Kidney glomerular epithelial cell (primary cell): ENCODE measurements at regions not wholly inside any gene's neighbourhood (a gene's known extent, or its start where the extent isn't known, plus 50 kb on each side); places are given as distances from the start of the nearest gene placed in this dataset.

ENCODE experiments used
- DNase-seq: peaks from one replicate; lab custom pipeline; 2025; lab: John Stamatoyannopoulos, UW

DNA sequence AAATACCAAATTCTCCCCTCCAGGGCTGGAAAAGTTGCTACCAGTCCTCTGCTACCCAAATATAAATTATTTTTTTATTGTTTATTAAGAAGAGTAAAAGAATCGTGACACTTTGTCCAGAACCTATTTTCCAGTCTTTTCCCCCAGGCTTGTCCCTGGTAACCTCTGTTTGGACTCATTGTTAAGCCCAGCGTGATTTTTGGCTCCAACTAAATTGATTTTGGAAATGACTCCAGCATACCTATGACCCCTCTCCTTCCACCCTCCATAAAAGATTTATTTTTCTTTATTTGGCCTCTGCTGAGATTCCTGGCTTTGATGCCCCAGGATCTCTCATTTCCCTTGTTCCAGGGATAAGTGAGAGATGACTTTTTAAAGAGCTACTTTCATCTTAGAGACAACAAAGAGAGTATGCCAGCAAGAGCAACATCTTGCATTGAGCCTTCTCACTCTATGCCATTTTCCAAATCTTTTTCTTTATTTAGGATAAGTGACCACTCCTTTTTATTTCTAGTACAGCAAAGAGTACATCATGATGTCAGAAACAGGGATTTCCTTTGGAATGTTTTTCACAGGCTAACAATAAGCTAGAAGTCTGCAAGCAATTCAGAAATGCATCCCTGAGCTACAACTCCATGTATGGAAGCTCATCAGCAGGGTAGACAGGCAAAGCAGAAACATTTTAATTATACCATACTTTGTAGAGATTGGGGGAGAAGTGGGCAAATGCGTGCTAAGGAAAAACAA is 75.8 kb downstream of the DAD1 start:
- no peak for DNase-seq

DNA sequence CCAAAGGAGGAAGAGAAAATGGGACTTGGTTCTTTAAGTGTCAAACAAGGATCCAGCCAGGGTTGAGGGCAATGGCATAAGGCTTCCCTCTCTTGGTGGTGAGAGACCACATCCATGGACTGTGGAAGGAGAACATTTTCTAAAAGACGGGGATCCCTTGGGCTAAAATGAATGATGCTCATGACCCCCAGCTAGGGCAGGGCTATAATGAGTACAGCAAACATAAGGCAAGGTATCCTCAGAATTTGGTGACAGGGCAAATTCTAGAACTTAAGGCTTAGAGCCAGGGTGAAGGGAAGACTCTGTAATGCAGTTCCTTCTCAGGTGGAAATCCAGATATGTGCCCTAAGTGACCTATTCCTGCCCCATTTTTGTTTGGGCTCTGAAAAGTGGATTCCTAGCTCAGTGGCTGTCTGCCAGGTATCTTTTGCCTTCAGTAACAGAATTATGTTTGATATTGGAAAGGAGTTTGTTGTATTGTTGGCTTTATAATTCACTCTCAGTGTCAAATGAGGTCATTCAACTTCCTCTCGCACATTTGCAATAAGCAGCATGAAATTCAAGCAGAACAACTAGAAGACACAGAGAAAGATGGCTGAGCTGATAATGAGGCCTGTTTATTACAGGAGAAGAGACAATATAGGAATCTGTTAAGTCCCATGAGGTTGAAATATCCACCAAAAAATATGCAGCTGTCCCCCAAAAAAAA is 76.8 kb downstream of the DAD1 start:
- no peak for DNase-seq

- no peak for DNase-seq
Observed at GRCh38 chr14:22510527-22511110, 78.4 kb downstream of the DAD1 start.

- no peak for DNase-seq
Observed at GRCh38 chr14:22509751-22510300, 79.2 kb downstream of the DAD1 start.

GRCh38 chr14:22509036-22509709 is 79.9 kb downstream of the DAD1 start:
- no peak for DNase-seq

- no peak for DNase-seq
Observed at GRCh38 chr14:22508662-22509035, 80.4 kb downstream of the DAD1 start.

DNA sequence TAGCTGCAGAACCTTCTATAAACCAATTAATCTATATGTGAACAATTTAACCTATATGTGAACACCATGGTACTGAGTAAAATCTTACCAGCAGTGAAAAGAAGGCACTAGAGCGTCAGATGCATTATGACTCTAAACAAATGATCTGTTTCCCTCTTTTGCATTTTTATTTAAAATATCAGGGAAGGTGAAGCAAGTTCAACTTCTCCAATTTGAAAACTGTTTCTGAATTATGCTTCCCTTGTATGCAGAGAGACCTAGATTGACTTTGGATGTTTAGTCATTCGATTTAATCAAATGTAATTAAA is 80.9 kb downstream of the DAD1 start:
- no peak for DNase-seq

DNA sequence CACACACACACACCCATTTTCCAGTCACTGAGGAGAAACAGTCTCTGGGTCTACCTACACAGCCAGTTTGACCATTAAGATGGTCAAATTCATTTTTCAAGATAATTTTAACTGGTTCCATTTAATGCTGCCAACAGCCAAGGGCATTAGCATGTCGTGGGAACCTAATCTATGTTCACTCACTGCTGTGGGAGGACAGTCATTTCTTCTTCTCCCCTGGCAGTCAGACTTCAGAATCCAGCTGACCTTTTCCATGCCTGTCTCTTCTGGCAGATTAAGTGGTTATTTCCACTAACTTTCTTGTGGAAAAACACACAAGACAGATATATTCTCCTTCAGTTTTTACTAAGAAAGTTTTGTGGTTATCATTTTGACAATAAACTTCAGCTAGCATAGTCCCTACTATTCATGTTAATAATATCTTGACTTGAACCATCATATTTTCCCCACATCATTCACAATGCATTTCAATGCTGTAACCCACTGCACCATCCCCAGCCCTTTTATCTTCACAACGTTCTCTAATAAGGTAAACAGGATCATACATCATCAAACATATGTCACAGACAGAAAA is 82.2 kb downstream of the DAD1 start:
- DNase-seq = no peak

DNA sequence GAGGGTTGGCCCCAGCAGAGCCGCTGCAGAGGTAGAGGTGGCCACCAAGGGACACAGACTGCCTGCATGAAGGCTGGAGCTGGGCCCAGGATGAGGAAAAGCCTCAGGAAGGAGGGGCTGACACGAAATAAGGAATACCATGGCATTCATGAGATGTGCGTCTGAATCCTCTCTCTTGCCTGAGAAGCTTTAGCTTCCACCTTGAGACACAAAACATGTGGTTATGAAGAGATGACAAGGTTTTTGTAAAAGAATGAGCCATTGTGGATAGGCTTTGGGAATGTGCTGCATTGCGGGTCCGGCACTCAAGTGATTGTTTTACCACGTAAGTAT is 82.7 kb downstream of the DAD1 start:
- no peak for DNase-seq

DNA sequence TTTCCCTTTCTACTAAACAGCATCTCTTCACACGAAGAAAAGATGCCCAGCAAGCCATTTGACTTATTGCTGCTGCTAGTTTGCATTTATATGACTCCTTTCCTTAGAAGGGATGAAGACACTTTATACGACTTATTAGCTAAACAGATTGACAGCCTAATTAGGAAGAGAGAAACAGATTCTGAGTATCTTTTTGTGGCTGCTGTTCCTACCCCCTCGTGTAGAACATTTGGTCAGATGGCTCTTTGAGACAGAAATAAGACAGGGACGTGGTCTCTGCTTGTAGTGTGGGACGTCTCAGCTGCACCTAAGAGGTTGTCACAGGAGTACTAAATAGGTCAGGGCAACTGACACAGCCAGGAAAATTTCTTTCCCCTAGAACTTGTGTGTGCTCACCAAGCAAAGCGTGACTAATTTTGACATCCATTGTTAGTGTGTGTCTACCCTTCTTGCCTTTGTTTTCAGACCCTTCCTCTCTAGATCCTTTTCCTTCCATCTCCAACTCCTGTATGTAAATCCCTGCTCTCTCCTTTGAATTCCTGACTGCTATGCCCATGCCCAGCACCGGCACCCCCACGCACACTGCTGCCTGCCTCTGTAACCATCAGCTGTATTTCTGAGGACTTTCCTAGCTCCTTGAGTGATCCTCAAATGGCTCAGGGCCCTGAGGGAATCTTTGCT is 83.2 kb downstream of the DAD1 start:
- DNase-seq = no peak

- no peak for DNase-seq
Observed at GRCh38 chr14:22505309-22505696, 83.7 kb downstream of the DAD1 start.

DNA sequence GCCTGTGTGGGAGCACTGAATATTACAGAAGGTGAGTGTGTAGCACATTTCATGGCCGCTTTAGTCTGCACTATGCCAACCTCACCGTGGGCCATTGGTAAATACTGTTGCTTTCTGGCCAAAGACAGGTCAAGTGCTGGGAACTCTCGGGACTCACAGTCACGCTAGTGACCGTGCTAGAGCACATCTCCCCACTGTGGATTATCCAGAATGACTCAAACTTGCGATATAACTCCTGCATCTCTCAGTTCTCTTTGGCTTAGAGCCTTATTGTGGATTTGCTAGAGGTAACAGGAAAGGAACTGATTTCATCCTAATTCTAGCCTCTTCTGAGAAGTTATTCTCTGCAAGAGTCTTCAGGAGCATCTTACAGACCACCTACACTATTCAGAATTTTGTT is 86.5 kb downstream of the DAD1 start:
- DNase-seq = no peak

GRCh38 chr14:22502007-22502406 is 87.0 kb downstream of the DAD1 start:
- DNase-seq = no peak

GRCh38 chr14:22500954-22501726 is 87.9 kb downstream of the DAD1 start:
- no peak for DNase-seq

- DNase-seq = no peak
Observed at GRCh38 chr14:22500525-22500924, 88.5 kb downstream of the DAD1 start.

GRCh38 chr14:22497671-22498093 is 91.3 kb downstream of the DAD1 start:
- DNase-seq = no peak

- DNase-seq = no peak
Observed at GRCh38 chr14:22497144-22497423, 91.9 kb downstream of the DAD1 start.

DNA sequence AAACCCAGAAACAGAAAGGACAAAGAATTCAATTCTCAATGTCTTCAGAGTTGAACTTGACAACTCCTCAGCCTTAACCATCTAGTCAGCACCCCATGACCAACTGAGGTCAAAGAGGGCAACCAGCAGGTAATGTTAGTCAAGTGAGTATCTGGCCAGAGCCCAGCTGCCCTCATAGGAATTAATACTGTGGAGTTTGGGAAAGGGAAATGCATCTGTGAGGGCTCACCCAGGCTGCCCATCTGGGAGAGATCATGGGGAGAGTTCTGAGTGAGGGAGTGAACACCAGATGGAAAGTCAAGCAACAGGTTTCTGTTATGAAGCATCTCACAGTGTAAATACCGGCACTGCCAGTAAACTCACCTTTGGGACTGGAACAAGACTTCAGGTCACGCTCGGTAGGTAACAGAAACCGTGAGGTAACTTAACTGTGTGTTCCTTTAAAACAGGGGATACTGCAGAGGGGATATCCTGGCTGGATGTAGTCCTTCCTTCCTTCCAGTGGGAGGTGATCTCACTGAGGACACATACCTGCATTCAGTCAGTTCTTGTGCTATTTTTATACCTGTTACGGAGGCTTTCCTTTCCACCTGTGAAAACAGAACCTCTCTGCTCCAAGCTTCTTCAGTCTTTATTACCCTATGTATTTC is 94.4 kb downstream of the DAD1 start:
- DNase-seq = no peak

DNA sequence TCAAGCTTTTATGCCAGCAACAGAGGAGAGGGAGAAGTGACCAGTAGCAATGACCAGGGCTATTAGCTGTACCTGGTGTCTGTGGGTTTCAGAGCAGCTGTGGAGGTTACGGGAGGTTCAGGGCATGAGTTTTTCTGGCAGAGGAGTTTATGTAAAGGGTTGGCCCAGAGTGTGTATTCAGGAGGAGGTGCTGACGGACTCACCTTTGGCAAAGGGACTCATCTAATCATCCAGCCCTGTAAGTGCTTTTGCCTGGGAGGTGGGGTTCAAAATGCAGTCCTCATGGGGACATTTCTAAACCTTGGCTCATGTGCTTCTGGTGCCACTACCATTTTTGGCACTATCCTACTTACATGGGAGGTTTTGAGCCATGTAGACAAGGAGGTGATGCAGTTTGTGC is 95.3 kb downstream of the DAD1 start:
- no peak for DNase-seq

DNA sequence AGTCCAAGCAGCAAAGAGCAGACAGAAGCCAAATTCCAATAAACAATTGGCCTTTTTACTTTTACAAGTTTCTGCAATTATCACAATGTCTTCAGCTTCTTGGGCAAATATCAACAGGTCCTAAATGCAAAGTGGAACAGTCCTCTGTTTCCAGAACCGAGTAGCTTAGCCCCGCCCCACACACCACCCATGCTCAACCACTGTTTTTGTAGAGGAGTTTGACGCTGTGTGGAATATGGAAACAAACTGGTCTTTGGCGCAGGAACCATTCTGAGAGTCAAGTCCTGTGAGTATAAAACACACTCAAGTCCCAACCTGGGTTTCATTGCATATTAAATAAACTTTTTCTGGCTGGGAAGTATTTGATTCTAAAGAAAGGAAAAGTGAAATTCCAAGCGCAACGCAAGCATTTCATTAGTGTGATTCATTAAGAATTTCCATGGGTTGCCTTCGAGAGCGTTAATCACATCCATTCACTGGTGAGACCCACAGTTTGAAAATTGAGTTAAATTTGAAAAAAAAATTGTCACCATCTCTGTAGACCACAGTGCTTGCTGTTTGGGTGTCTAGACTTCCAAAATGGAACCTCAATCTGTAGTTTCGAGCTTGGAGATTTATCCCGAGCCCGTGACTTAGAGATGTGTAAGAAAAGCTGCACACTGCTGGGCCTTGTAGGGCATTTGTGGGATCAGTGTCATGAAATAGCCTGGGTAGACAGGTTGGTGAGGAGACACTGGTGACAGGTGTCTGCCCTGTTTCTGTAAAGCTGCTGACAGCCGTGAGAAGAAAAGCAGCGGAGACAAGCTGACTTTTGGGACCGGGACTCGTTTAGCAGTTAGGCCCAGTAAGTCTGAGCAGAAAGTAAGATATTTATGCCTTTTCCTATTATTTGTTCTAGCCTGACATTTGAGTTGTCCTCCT is 96.1 kb downstream of the DAD1 start:
- DNase-seq = no peak
